AG08395 (cell line): ENCODE measurements at regions not wholly inside any gene's neighbourhood (a gene's known extent, or its start where the extent isn't known, plus 50 kb on each side); places are given as distances from the start of the nearest gene placed in this dataset.
A peak's percentile ranks its signal among the peaks of the same experiment; 100 is the strongest.

Experiments used
- DNase-seq: peaks from one replicate; pipeline ENCODE4 v3.0.0; 2012; ENCODE audit warnings: mixed read lengths, low spot score

GRCh38 chr21:41045534-41046268 is 122.3 kb upstream of the BACE2 start:
- no peak for DNase-seq

DNA sequence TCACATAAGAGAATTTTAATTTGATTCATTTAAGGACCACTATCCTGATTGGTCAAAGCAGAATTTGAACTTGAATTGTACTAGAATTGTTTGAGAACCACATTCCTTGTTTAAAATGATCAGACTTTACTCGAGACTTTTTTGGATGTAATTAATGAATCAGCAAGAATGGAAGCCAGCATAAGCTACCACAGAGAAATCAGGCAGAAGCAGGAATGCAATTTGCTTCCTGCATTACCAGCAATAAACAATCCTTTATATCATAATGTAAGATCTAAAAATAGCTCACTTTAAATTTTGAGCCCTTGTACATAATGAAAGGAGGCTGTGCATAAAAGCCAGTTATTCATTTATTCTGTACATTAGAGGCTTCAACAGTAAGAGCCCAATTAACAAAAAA is 119.8 kb upstream of the BACE2 start:
- no peak for DNase-seq

GRCh38 chr21:41048623-41049022 is 119.3 kb upstream of the BACE2 start:
- no peak for DNase-seq

DNA sequence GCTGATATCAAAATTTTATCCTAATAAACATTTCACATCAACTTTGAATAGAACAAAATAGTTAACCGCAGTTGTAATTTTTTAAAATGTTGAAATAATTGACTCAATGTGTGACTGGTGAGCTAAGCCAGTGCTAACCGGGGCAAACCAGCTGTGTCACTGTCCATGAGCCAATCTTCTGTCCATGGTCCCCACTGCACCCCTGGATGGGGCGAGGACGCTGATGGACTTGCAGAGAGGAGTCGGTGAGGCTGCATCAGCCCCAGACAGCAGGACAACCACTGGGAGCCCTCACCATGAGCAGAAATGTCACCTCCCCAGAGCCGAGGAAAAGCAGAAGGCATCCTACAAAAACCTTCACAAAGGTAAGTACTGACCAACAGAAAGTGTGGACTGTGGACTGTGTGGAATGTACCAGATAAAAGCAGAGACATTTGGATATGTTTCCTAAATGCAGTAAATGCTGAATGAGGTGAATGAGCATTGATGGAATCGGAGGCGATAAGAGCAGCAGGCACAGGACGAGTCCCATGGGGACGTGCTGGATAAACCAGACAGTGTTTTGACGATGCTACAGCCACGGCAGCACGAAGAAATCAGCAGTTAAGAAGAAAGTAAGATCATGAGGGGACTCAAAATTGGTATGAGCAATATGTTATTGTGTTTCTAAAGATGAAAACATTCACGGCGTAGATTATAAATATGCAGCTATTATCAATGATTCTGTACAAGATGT is 115.0 kb upstream of the BACE2 start:
- no peak for DNase-seq

DNA sequence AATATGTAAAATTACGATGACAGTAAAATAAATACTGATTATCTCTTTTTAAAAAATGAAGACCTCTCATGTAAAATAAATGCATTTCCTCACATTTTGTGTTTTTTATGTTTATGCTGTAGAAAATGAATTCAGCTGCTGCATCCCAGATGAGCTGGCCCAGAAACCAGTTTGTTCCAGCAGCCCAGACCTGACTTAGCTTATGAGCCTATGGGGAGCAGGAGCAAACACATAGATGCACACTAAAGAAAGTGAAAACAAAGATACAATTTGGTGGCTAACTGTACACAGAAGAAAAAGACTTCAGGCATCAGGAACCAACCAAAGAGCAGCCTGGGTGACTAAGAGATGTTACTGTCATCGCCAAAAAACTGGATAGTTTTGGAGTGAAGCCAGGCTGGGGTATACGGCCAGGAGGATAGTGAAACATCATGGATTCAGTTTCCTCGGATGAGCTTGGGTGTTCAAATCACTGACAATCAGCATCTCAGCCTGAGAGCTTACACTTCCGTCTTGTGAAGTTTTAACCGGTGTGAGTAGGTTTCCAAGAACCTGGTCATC is 113.9 kb upstream of the BACE2 start:
- peak; percentile 9 for DNase-seq

- DNase-seq, result no peak
Observed at GRCh38 chr21:41055266-41055665, 112.7 kb upstream of the BACE2 start.

GRCh38 chr21:41059871-41060270 is 108.1 kb upstream of the BACE2 start:
- DNase-seq, result no peak

- DNase-seq, result no peak
Observed at GRCh38 chr21:41061701-41062100, 106.3 kb upstream of the BACE2 start.

DNA sequence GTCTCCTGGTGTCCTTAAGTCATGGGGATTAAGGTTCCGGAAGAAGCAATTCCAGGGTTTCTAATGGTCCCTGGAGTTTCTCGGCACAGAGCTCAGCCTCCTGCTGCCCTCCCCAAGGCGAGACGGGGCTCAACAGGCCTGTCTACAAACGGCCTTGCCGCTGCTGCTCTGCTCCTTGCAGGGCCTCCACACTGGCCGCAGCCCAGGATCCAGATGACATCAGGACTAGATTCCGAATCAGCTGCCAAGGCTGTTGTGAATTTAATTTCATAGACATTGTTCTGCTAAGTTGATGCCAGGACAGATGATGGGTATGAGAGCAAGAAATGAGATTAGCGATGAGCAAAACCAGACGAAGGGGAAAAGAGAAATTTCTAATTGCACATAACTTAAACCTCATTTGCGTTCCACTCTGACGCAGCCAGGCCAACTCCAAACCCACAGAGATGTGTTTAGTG is 103.6 kb upstream of the BACE2 start:
- DNase-seq, result peak; percentile 42

DNA sequence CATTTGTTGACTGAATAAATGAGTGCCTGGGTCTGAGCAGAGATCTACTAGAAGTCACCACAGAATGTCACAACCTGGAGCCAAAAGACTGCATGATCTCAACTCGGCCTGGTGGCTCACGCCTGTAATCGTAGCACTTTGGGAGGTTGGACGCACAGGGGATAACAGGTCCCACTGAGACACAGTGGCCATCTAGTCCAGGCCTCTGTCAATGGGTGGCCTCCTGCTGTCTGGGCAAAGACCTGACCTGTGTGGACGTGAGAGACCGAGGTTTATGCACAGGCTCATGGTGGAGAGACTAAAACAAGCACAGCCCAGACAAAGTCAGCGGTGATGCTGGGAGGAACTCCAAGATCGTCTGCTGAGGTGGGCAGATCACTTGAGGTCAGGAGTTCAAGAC is 103.0 kb upstream of the BACE2 start:
- no peak for DNase-seq

GRCh38 chr21:41065539-41065938 is 102.4 kb upstream of the BACE2 start:
- DNase-seq, result peak; percentile 34

- no peak for DNase-seq
Observed at GRCh38 chr21:41066086-41066938, 101.6 kb upstream of the BACE2 start.

- no peak for DNase-seq
Observed at GRCh38 chr21:41067709-41068108, 100.3 kb upstream of the BACE2 start.

DNA sequence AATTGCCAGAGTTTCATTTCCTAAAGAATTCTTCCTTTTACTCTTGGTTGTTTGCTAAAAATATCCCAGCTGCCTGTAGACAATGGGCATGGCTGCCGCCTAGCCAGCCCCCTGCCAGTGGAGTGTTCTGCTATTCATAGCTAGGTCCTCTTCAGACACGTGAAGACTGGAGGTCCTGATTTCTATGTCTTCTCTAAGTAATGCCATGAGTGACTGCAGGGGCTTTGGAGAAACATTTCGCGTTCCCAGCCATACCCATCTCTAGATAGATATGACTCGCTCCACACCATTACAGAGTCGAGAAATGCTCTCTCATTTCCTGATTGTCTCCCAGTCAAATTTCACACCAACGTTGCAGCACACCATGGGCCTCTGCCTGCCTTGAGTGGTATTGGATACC is 99.5 kb upstream of the BACE2 start:
- no peak for DNase-seq

DNA sequence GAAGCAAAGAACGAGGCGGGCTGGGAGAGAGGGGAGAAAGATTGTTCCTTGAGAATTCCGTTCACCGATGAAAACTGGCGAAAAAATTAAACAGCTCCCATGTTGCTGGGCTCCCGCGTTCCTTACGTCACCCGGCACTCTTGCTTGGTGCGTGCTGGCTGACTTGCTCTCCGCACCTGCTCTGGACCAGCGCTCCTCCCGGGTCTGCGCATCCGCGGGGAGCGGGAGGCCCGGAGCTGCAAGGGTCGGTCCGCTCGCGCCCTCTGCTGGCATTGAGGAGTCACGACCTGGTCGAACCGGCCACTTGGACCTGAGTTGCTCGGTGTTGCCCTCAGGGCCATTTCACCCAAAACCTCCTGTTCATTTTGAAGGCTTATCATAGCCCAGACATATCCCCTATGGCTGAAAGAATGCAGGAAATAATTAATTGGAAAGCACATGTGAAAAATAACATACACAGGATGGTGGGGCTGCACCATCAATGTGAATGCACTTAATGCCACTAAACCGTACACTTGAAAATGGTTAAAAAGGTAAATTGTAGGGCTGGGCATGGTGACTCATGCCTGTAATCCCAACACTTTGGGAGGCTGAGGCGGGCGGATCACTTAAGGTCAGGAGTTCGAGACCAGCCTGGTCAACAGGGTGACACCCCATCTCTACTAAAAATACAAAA is 98.9 kb upstream of the BACE2 start:
- peak; percentile 83 for DNase-seq

GRCh38 chr21:41070284-41070683 is 97.7 kb upstream of the BACE2 start:
- DNase-seq, result no peak

DNA sequence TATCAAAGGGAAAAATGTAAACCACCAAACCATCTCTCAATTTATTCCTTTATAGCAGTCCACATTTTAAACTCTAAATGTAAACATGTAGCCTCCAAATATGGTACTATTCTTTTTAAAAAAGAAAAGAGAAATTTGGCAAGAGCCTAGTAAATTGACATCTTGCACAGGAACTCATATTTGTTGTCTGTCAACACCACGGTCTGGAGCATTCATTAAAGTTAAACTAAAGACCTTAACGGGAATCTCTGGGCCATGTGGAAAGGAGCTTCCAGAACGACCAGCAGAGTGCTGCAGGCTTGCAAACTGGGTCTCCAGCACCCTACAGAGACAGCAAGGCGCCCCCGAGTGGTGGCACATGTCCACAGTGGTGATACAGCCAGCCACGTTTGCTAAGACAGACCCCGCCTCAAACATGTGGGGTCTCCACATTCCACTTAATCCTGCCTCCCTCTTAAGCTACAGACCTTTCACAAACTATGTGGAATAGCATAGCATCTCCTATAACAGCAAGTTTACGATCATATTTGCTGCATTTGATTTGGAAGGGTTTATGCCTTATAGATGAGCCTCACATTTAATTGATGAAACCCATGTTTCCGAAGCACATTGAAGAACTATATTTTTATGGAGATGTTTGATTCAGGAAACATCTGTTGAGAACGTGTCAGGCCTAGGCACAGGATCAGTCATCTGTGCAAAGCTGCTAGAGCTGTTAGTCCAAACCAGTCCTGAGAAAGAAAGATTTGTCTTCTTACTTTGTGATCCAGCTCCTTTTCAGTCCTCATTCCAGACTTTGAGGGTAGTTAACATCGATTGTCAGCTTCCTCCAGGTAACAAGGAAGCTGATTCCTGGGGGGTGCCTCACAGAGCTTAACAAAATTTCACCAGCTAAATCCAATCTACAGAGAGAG is 96.4 kb upstream of the BACE2 start:
- DNase-seq, result no peak

DNA sequence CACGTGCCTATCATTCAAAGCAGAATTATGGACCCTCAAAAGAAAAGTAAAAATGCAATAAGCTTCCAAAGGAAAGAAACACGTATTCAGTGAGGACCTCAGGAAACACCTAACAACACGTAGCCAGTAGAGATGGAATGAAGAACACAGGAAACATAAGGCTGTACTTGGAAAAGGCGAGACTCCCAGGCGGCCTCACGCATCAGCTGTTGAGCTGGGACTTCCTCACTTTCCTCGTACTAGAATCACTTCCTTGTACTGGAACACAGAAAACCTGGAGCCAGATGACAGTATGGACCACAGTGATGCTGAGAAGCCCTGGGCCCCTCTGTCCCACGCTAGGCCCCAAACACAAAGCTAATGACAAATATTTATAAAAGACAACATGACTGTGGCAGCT is 94.4 kb upstream of the BACE2 start:
- no peak for DNase-seq

- DNase-seq, result no peak
Observed at GRCh38 chr21:41074396-41075184, 93.4 kb upstream of the BACE2 start.

GRCh38 chr21:41075656-41076055 is 92.3 kb upstream of the BACE2 start:
- no peak for DNase-seq
